Caco-2 (cell line): ENCODE measurements at regions not wholly inside any gene's neighbourhood (a gene's known extent, or its start where the extent isn't known, plus 50 kb on each side); places are given as distances from the start of the nearest gene placed in this dataset.

Source experiments
- BruUV-seq: library from RNA; stranded (reverse); fragments of 400-500 nt; replicated peaks from 2 replicates; lab custom pipeline; 2021; lab: Mats Ljungman, UMichigan
- CTCF ChIA-PET: fragments of 300-600 bp; sonication (Branson Sonifier 250); formaldehyde crosslinking; loops from one replicate; lab custom pipeline; 2022; ENCODE audit warnings: antibody characterized with exemption; lab: Charles Lee
- POLR2A ChIA-PET: fragments of 300-600 bp; sonication (Branson Sonifier 250); formaldehyde crosslinking; loops from one replicate; lab custom pipeline; 2022; ENCODE audit warnings: antibody characterized with exemption; lab: Charles Lee
- DNase-seq, 2 experiments: peaks; one replicate each; pipeline versions ENCODE4 v3.0.0 to v3.0.0-alpha.2; 2020 to 2022
- H3K27me3 ChIP-seq: replicated peaks from 2 replicates; pipeline ENCODE4 v1.6.0; 2011; ENCODE audit warnings: low read length; ENCODE audit not compliant: control insufficient read depth, insufficient read depth
- H3K36me3 ChIP-seq: 2 replicates; pipeline ENCODE4 v1.5.1; 2011; ENCODE audit warnings: low read length; ENCODE audit not compliant: control insufficient read depth, insufficient read depth
- H3K4me1 ChIP-seq: fragments of 250-450 bp; sonication (Bioruptor Pico); 2 replicates; pipeline ENCODE4 v1.5.1; 2020; ENCODE audit warnings: mild to moderate bottlenecking
- H3K4me3 ChIP-seq: 2 replicates; pipeline ENCODE4 v1.5.1; 2011; ENCODE audit warnings: low read depth, mild to moderate bottlenecking, control low read depth, low read length
- H3K9me3 ChIP-seq: fragments of 250-450 bp; sonication (Bioruptor Pico); 2 replicates; pipeline ENCODE4 v1.5.1; 2020; ENCODE audit warnings: mild to moderate bottlenecking, moderate library complexity
- H3K27ac Mint-ChIP-seq: one replicate; pipeline ENCODE4 v1.8.0; 2022; ENCODE audit warnings: mixed read lengths; ENCODE audit not compliant: unreplicated experiment
- H3K27me3 Mint-ChIP-seq: one replicate; pipeline ENCODE4 v1.8.0; 2022; ENCODE audit warnings: mixed read lengths; ENCODE audit not compliant: insufficient read depth, unreplicated experiment
- H3K36me3 Mint-ChIP-seq: one replicate; pipeline ENCODE4 v1.8.0; 2022; ENCODE audit warnings: mild to moderate bottlenecking, mixed read lengths; ENCODE audit not compliant: insufficient read depth, unreplicated experiment
- H3K4me1 Mint-ChIP-seq: one replicate; pipeline ENCODE4 v1.8.0; 2022; ENCODE audit warnings: low read depth, mixed read lengths; ENCODE audit not compliant: unreplicated experiment
- H3K4me3 Mint-ChIP-seq: one replicate; pipeline ENCODE4 v1.8.0; 2022; ENCODE audit warnings: mild to moderate bottlenecking, moderate library complexity, mixed read lengths; ENCODE audit not compliant: unreplicated experiment
- H3K9me3 Mint-ChIP-seq: one replicate; pipeline ENCODE4 v1.8.0; 2022; ENCODE audit warnings: mixed read lengths; ENCODE audit not compliant: unreplicated experiment
- CTCF ChIP-seq, 2 experiments: fragments of 200-600 bp in 1 of 2; IDR thresholded peaks; 1 replicate in 1 of 2; 2 replicates in 1 of 2; pipeline versions ENCODE4 v1.5.1 to v1.8.0; 2011 to 2022; ENCODE audit warnings: antibody characterized with exemption in 1 of 2, control low read depth in 1 of 2, inconsistent platforms in 1 of 2, low read depth in 1 of 2, low read length in 1 of 2, mild to moderate bottlenecking in 1 of 2, moderate library complexity in 1 of 2; ENCODE audit not compliant: insufficient read depth in 1 of 2, severe bottlenecking in 1 of 2, unreplicated experiment in 1 of 2
- intact Hi-C: fragments of 100-400 bp; cut with micrococcal nuclease; formaldehyde crosslinking; loops from one replicate; pipeline ENCODE4 v1.10.0; 2022; ENCODE audit not compliant: unreplicated experiment

GRCh38 chr3:78519281-78519680 lies 1248.5 kb downstream of the ROBO1 start:
- no peaks in the 10 kb centered on the region for H3K4me1 Mint-ChIP-seq

GRCh38 chr3:78529601-78530000 lies 1238.2 kb downstream of the ROBO1 start:
- CTCF ChIA-PET: no interaction called here
- no TSS peak for BruUV-seq
- Histone ChIP-seq H3K4me1 (no peaks in the 10 kb centered on the region), H3K36me3 (no peaks in the 10 kb centered on the region), H3K27me3 (no peaks in the 10 kb centered on the region), H3K9me3 (no peaks in the 10 kb centered on the region), H3K4me3 (no peak overlapping the region)
- DNase-seq: no peak
- Mint-ChIP-seq H3K4me3 (no peak overlapping the region), H3K27me3 (peaks cover 6% of the 10 kb centered on the region), H3K27ac (no peak overlapping the region), H3K9me3 (no peaks in the 10 kb centered on the region), H3K36me3 (no peaks in the 10 kb centered on the region), H3K4me1 (no peaks in the 10 kb centered on the region)
- no peak for TF ChIP-seq CTCF (IDR thresholded peaks at IDR 0.05; ENCODE audit: insufficient read depth in 1 of 2, low read depth in 1 of 2, low read length in 1 of 2, severe bottlenecking in 1 of 2, unreplicated experiment in 1 of 2)
- intact Hi-C loops: no loop called here
- POLR2A ChIA-PET: no interaction called here

More at GRCh38 chr3:78519281-78519680, 1248.5 kb downstream of the ROBO1 start:
- no peak for DNase-seq
- H3K4me3 ChIP-seq: no peak overlapping the region
- no peaks in the 10 kb centered on the region for H3K9me3 Mint-ChIP-seq
- no peaks in the 10 kb centered on the region for H3K4me1 ChIP-seq
- no peaks in the 10 kb centered on the region for H3K27me3 ChIP-seq
- no peaks in the 10 kb centered on the region for H3K27me3 Mint-ChIP-seq
- H3K36me3 Mint-ChIP-seq: no peaks in the 10 kb centered on the region
- BruUV-seq: no TSS peak
- no peak overlapping the region for H3K4me3 Mint-ChIP-seq
- no peak overlapping the region for H3K27ac Mint-ChIP-seq
- POLR2A ChIA-PET: no interaction called here
- no peaks in the 10 kb centered on the region for H3K36me3 ChIP-seq
- CTCF ChIA-PET: no interaction called here
- TF ChIP-seq CTCF (IDR thresholded peaks at IDR 0.05; ENCODE audit: insufficient read depth in 1 of 2, low read depth in 1 of 2, low read length in 1 of 2, severe bottlenecking in 1 of 2, unreplicated experiment in 1 of 2): no peak
- intact Hi-C loops: no loop called here
- no peaks in the 10 kb centered on the region for H3K9me3 ChIP-seq

GRCh38 chr3:78540485-78540884 lies 1227.3 kb downstream of the ROBO1 start:
- POLR2A ChIA-PET: no interaction called here
- no peaks in the 10 kb centered on the region for H3K4me1 ChIP-seq
- no peaks in the 10 kb centered on the region for H3K27me3 ChIP-seq
- Mint-ChIP-seq H3K4me1 (no peaks in the 10 kb centered on the region), H3K27ac (no peak overlapping the region), H3K4me3 (no peak overlapping the region), H3K36me3 (no peaks in the 10 kb centered on the region), H3K9me3 (no peaks in the 10 kb centered on the region), H3K27me3 (no peaks in the 10 kb centered on the region)
- no peak for DNase-seq
- H3K36me3 ChIP-seq: no peaks in the 10 kb centered on the region
- no peaks in the 10 kb centered on the region for H3K9me3 ChIP-seq
- H3K4me3 ChIP-seq: no peak overlapping the region
- CTCF ChIA-PET: no interaction called here
- no TSS peak for BruUV-seq
- TF ChIP-seq CTCF (IDR thresholded peaks at IDR 0.05; ENCODE audit: insufficient read depth in 1 of 2, low read depth in 1 of 2, low read length in 1 of 2, severe bottlenecking in 1 of 2, unreplicated experiment in 1 of 2): no peak
- intact Hi-C loops: no loop called here
